ENCODE measurements at regions not wholly inside any gene's neighbourhood (a gene's known extent, or its start where the extent isn't known, plus 50 kb on each side); places are given as distances from the start of the nearest gene placed in this dataset.

GRCh38 chr3:8210882-8211341 is 290.7 kb upstream of the LMCD1 start:
- H4K20me1 ChIP-seq (ENCODE audit: insufficient read depth, poor library complexity, severe bottlenecking): no peaks in the 10 kb centered on the region
- H3K79me2 ChIP-seq: no peaks in the 10 kb centered on the region
- H3K4me2 ChIP-seq: no peak overlapping the region
- H3K27ac ChIP-seq: no peak overlapping the region
- no peaks in the 10 kb centered on the region for H3K36me3 ChIP-seq (replicated peaks; ENCODE audit: insufficient read depth, low read depth)
- TF ChIP-seq EZH2 (IDR thresholded peaks at IDR 0.05; ENCODE audit: borderline replicate concordance) (no peak), CTCF (IDR thresholded peaks at IDR 0.05; ENCODE audit: poor library complexity) (no peak), EZH2phosphoT487 (IDR thresholded peaks at IDR 0.05; ENCODE audit: low read depth, severe bottlenecking, unreplicated experiment) (no peak)
- H3K4me3 ChIP-seq: no peak overlapping the region
- H3K4me1 ChIP-seq (ENCODE audit: insufficient read depth): peaks cover 10% of the 10 kb centered on the region
- H3K27me3 ChIP-seq: no peaks in the 10 kb centered on the region
- WGBS (ENCODE audit: low lambda C conversion rate, missing lambda C conversion rate): 79% methylated on average over 2 of the region's 2 CpGs
- no peak overlapping the region for H2AFZ ChIP-seq
- H3K9me3 ChIP-seq (ENCODE audit: low read depth): no peaks in the 10 kb centered on the region
- no peaks in the 10 kb centered on the region for H3K9me2 ChIP-seq (replicated peaks; ENCODE audit: insufficient read depth)
- DNase-seq (ENCODE audit: low spot score): no peak

DNA sequence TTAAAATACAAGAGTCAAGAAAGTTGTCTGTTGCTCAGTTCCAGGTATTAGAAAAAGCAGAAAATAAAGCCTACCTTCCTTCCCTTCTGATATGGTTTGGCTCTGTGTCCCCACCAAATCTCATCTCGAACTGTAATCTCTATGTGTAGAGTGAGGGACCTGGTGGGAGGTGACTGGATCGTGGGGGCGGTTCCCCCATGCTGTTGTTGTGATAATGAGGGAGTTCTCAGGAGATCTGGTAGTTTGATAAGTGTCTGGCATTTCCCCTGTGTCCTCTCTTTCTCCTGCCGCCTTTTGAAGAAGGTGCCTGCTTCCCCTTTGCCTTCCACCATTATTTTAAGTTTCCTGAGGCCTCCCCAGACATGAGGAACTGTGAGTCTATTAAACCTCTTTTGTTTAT is 288.8 kb upstream of the LMCD1 start:
- H4K20me1 ChIP-seq (ENCODE audit: insufficient read depth, poor library complexity, severe bottlenecking): no peaks in the 10 kb centered on the region
- no peak overlapping the region for H3K27ac ChIP-seq
- H3K4me3 ChIP-seq: no peak overlapping the region
- no peaks in the 10 kb centered on the region for H3K9me3 ChIP-seq (ENCODE audit: low read depth)
- no peak overlapping the region for H3K4me2 ChIP-seq
- H3K27me3 ChIP-seq: no peaks in the 10 kb centered on the region
- 68% methylated on average over 4 of the region's 4 CpGs for WGBS (ENCODE audit: low lambda C conversion rate, missing lambda C conversion rate)
- H2AFZ ChIP-seq: no peak overlapping the region
- H3K9me2 ChIP-seq (replicated peaks; ENCODE audit: insufficient read depth): no peaks in the 10 kb centered on the region
- TF ChIP-seq EZH2 (IDR thresholded peaks at IDR 0.05; ENCODE audit: borderline replicate concordance): no peak
- no peak for TF ChIP-seq EZH2phosphoT487 (IDR thresholded peaks at IDR 0.05; ENCODE audit: low read depth, severe bottlenecking, unreplicated experiment)
- TF ChIP-seq CTCF (IDR thresholded peaks at IDR 0.05; ENCODE audit: poor library complexity): no peak
- H3K4me1 ChIP-seq (ENCODE audit: insufficient read depth): no peaks in the 10 kb centered on the region
- no peak for DNase-seq (ENCODE audit: low spot score)
- H3K79me2 ChIP-seq: no peaks in the 10 kb centered on the region
- no peaks in the 10 kb centered on the region for H3K36me3 ChIP-seq (replicated peaks; ENCODE audit: insufficient read depth, low read depth)

DNA sequence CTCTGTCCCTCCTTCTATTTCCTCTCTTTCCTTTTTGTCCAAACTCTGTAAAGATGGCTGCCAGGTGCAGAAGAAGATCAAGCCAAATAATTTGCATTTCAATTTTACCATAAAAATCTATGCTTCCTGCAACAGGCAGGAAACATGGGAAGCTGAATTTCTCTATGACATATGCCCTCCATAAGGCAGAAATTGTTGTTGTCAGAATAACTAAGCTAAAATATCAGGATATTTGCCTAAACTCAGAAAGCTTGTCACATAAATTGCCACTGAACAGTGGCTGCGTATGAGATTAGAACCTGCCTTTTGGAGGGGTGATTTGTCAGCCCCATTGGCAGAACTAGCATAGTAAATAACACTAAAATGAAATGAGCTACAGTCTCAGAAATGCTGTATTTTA is 288.3 kb upstream of the LMCD1 start:
- Histone ChIP-seq H3K4me1 (ENCODE audit: insufficient read depth) (no peaks in the 10 kb centered on the region), H3K36me3 (replicated peaks; ENCODE audit: insufficient read depth, low read depth) (no peaks in the 10 kb centered on the region), H2AFZ (no peak overlapping the region), H3K27ac (no peak overlapping the region), H3K79me2 (no peaks in the 10 kb centered on the region), H3K4me2 (no peak overlapping the region), H4K20me1 (ENCODE audit: insufficient read depth, poor library complexity, severe bottlenecking) (no peaks in the 10 kb centered on the region), H3K9me2 (replicated peaks; ENCODE audit: insufficient read depth) (no peaks in the 10 kb centered on the region), H3K9me3 (ENCODE audit: low read depth) (no peaks in the 10 kb centered on the region), H3K4me3 (no peak overlapping the region), H3K27me3 (no peaks in the 10 kb centered on the region)
- no peak for DNase-seq (ENCODE audit: low spot score)
- no peak for TF ChIP-seq CTCF (IDR thresholded peaks at IDR 0.05; ENCODE audit: poor library complexity)
- TF ChIP-seq EZH2phosphoT487 (IDR thresholded peaks at IDR 0.05; ENCODE audit: low read depth, severe bottlenecking, unreplicated experiment): no peak
- TF ChIP-seq EZH2 (IDR thresholded peaks at IDR 0.05; ENCODE audit: borderline replicate concordance): no peak
- 89% methylated on average over 1 of the region's 1 CpG for WGBS (ENCODE audit: low lambda C conversion rate, missing lambda C conversion rate)

GRCh38 chr3:8215821-8216220 is 285.8 kb upstream of the LMCD1 start:
- no peaks in the 10 kb centered on the region for H3K79me2 ChIP-seq
- no peak overlapping the region for H3K4me2 ChIP-seq
- DNase-seq (ENCODE audit: low spot score): no peak
- no peaks in the 10 kb centered on the region for H3K36me3 ChIP-seq (replicated peaks; ENCODE audit: insufficient read depth, low read depth)
- no peaks in the 10 kb centered on the region for H3K9me3 ChIP-seq (ENCODE audit: low read depth)
- no peak overlapping the region for H2AFZ ChIP-seq
- H4K20me1 ChIP-seq (ENCODE audit: insufficient read depth, poor library complexity, severe bottlenecking): no peaks in the 10 kb centered on the region
- H3K9me2 ChIP-seq (replicated peaks; ENCODE audit: insufficient read depth): no peaks in the 10 kb centered on the region
- TF ChIP-seq EZH2phosphoT487 (IDR thresholded peaks at IDR 0.05; ENCODE audit: low read depth, severe bottlenecking, unreplicated experiment): no peak
- TF ChIP-seq CTCF (IDR thresholded peaks at IDR 0.05; ENCODE audit: poor library complexity): no peak
- no peak for TF ChIP-seq EZH2 (IDR thresholded peaks at IDR 0.05; ENCODE audit: borderline replicate concordance)
- H3K27me3 ChIP-seq: no peaks in the 10 kb centered on the region
- WGBS (ENCODE audit: low lambda C conversion rate, missing lambda C conversion rate): 93% methylated on average over 3 of the region's 3 CpGs
- no peak overlapping the region for H3K4me3 ChIP-seq
- H3K27ac ChIP-seq: no peak overlapping the region
- no peaks in the 10 kb centered on the region for H3K4me1 ChIP-seq (ENCODE audit: insufficient read depth)
